RKO (cell line): ENCODE measurements at regions not wholly inside any gene's neighbourhood (a gene's known extent, or its start where the extent isn't known, plus 50 kb on each side); places are given as distances from the start of the nearest gene placed in this dataset.
"Not testable (repeated sequence)": the region's sequence is repeated elsewhere in the genome, so short reads cannot be mapped to it uniquely, and the experiment has no call there.

ENCODE experiments used
- DNase-seq: peaks from one replicate; pipeline ENCODE4 v3.0.0-alpha.2; 2016; ENCODE audit warnings: low spot score

- DNase-seq: peak; percentile 12
Measured at GRCh38 chr11:106152013-106152412, 74.6 kb downstream of the AASDHPPT start.

- no peak for DNase-seq
Measured at GRCh38 chr11:106152824-106153223, 75.4 kb downstream of the AASDHPPT start.

GRCh38 chr11:106156290-106156937 lies 79.0 kb downstream of the AASDHPPT start:
- DNase-seq: peak; percentile 65

- no peak for DNase-seq
Measured at GRCh38 chr11:106158406-106158805, 80.9 kb downstream of the AASDHPPT start.

- DNase-seq: no peak
Measured at GRCh38 chr11:106159836-106160235, 82.4 kb downstream of the AASDHPPT start.

- no peak for DNase-seq
Measured at GRCh38 chr11:106160494-106160893, 83.0 kb downstream of the AASDHPPT start.

GRCh38 chr11:106161775-106162634 lies 84.5 kb downstream of the AASDHPPT start:
- DNase-seq: no peak

GRCh38 chr11:106167085-106167484 lies 89.6 kb downstream of the AASDHPPT start:
- no peak for DNase-seq

- no peak for DNase-seq
Measured at GRCh38 chr11:106172386-106172991, 95.0 kb downstream of the AASDHPPT start.

- no peak for DNase-seq
Measured at GRCh38 chr11:106173291-106173690, 95.8 kb downstream of the AASDHPPT start.

- DNase-seq: not testable (repeated sequence)
Measured at GRCh38 chr11:106174003-106174402, 96.5 kb downstream of the AASDHPPT start.

- DNase-seq: no peak
Measured at GRCh38 chr11:106176817-106177216, 99.4 kb downstream of the AASDHPPT start.

GRCh38 chr11:106177311-106177710 lies 99.8 kb downstream of the AASDHPPT start:
- no peak for DNase-seq

- DNase-seq: no peak
Measured at GRCh38 chr11:106178361-106178760, 100.9 kb downstream of the AASDHPPT start.

GRCh38 chr11:106179048-106179447 lies 101.6 kb downstream of the AASDHPPT start:
- no peak for DNase-seq

- no peak for DNase-seq
Measured at GRCh38 chr11:106186630-106187029, 109.2 kb downstream of the AASDHPPT start.

GRCh38 chr11:106187860-106188456 lies 110.5 kb downstream of the AASDHPPT start:
- DNase-seq: no peak

GRCh38 chr11:106193956-106194355 lies 116.5 kb downstream of the AASDHPPT start:
- no peak for DNase-seq

- DNase-seq: no peak
Measured at GRCh38 chr11:106197438-106197837, 120.0 kb downstream of the AASDHPPT start.

- DNase-seq: no peak
Measured at GRCh38 chr11:106202935-106203620, 125.6 kb downstream of the AASDHPPT start.

GRCh38 chr11:106208760-106209159 lies 131.3 kb downstream of the AASDHPPT start:
- DNase-seq: no peak

- no peak for DNase-seq
Measured at GRCh38 chr11:106212081-106212480, 134.6 kb downstream of the AASDHPPT start.
